Endothelial cell of umbilical vein (primary cell): ENCODE measurements at regions not wholly inside any gene's neighbourhood (a gene's known extent, or its start where the extent isn't known, plus 50 kb on each side); places are given as distances from the start of the nearest gene placed in this dataset.

ENCODE experiments used
- BruUV-seq: library from RNA; stranded (reverse); fragments of 400-500 nt; replicated peaks from 2 replicates; lab custom pipeline; 2021; lab: Mats Ljungman, UMichigan
- CTCF ChIA-PET: fragments of 300-600, 350-600 bp; sonication (Branson Sonifier 250); formaldehyde crosslinking; loops from one replicate; lab custom pipeline; 2021; ENCODE audit warnings: antibody characterized with exemption, inconsistent platforms; lab: Charles Lee
- POLR2A ChIA-PET: fragments of 300-600, 350-600 bp; sonication (Branson Sonifier 250); formaldehyde crosslinking; loops from one replicate; lab custom pipeline; 2021; ENCODE audit warnings: antibody characterized with exemption, inconsistent platforms; lab: Charles Lee
- DNase-seq: peaks from one replicate; pipeline ENCODE4 v3.0.0-alpha.2; 2011; ENCODE audit warnings: low read depth, low spot score
- FAIRE-seq: peaks from 2 replicates; lab custom pipeline; 2011; peaks lifted over from hg19 to GRCh38; lab: Jason Lieb, UNC
- H2AFZ ChIP-seq: 2 replicates; pipeline ENCODE4 v1.6.0; 2012; ENCODE audit warnings: low read depth, low read length, control low read depth, inconsistent platforms
- H3K27ac ChIP-seq: 2 replicates; pipeline ENCODE4 v1.5.1; 2011; ENCODE audit warnings: low read depth, mild to moderate bottlenecking, control low read depth, low read length, moderate library complexity; ENCODE audit not compliant: insufficient read depth
- H3K27me3 ChIP-seq, 2 experiments: 2 replicates each; pipeline versions ENCODE4 v1.6.0 to v1.6.1; 2011; ENCODE audit warnings: low read length in 2 of 2, mixed read lengths in 1 of 2; ENCODE audit not compliant: control insufficient read depth in 2 of 2, insufficient read depth in 2 of 2
- H3K36me3 ChIP-seq, 2 experiments: 2 replicates in 1 of 2; 3 replicates in 1 of 2; pipeline ENCODE4 v1.5.1; 2011; ENCODE audit warnings: low read length in 2 of 2, mild to moderate bottlenecking in 1 of 2, moderate library complexity in 1 of 2; ENCODE audit not compliant: control insufficient read depth in 2 of 2, insufficient read depth in 2 of 2; ENCODE audit errors: extremely low read depth in 1 of 2
- H3K4me1 ChIP-seq: 3 replicates; pipeline ENCODE4 v1.5.1; 2011; ENCODE audit warnings: mild to moderate bottlenecking, low read length; ENCODE audit not compliant: control insufficient read depth, insufficient read depth; ENCODE audit errors: extremely low read depth
- H3K4me2 ChIP-seq: 2 replicates; pipeline ENCODE4 v1.6.1; 2011; ENCODE audit warnings: low read length, control low read depth, mixed read lengths; ENCODE audit not compliant: insufficient read depth
- H3K4me3 ChIP-seq, 3 experiments: fragments of 200-600 bp in 1 of 3; sonication (generic), shearing (Covaris generic) in 1 of 3; replicated peaks in 1 of 3; 2 replicates each; pipeline ENCODE4 v1.5.1; 2011 to 2016; ENCODE audit warnings: control low read depth in 3 of 3, low read length in 3 of 3, mild to moderate bottlenecking in 2 of 3, inconsistent platforms in 1 of 3, low read depth in 1 of 3, moderate library complexity in 1 of 3; ENCODE audit not compliant: insufficient read depth in 1 of 3
- H3K79me2 ChIP-seq: 2 replicates; pipeline ENCODE4 v1.6.0; 2012; ENCODE audit warnings: low read length, inconsistent platforms; ENCODE audit not compliant: control insufficient read depth, insufficient read depth
- H3K9ac ChIP-seq: replicated peaks from 2 replicates; pipeline ENCODE3; 2011; ENCODE audit warnings: low read length, control low read depth; ENCODE audit not compliant: insufficient read depth; ENCODE audit errors: extremely low read depth
- H3K9me1 ChIP-seq: replicated peaks from 3 replicates; pipeline ENCODE4 v1.6.0; 2011; ENCODE audit warnings: mild to moderate bottlenecking, low read length; ENCODE audit not compliant: control insufficient read depth, insufficient read depth; ENCODE audit errors: extremely low read depth
- H3K9me3 ChIP-seq: replicated peaks from 2 replicates; pipeline ENCODE4 v1.5.1; 2012; ENCODE audit warnings: low read length, inconsistent platforms; ENCODE audit not compliant: control insufficient read depth, insufficient read depth
- H4K20me1 ChIP-seq: replicated peaks from 2 replicates; pipeline ENCODE3; 2011; ENCODE audit warnings: mild to moderate bottlenecking, low read length; ENCODE audit not compliant: control insufficient read depth, insufficient read depth; ENCODE audit errors: extremely low read depth
- EZH2 ChIP-seq: IDR thresholded peaks from 2 replicates; pipeline ENCODE4 v1.6.1; 2012; ENCODE audit warnings: borderline replicate concordance, low read depth, mild to moderate bottlenecking, moderate library complexity, low read length, inconsistent platforms; ENCODE audit not compliant: severe bottlenecking
- FOS ChIP-seq: IDR thresholded peaks from 2 replicates; pipeline ENCODE4 v1.6.1; 2011; ENCODE audit warnings: mild to moderate bottlenecking, low read length, moderate library complexity, borderline replicate concordance; ENCODE audit not compliant: insufficient read depth
- GATA2 ChIP-seq: IDR thresholded peaks from 2 replicates; pipeline ENCODE4 v1.7.0; 2011; ENCODE audit warnings: low read depth, mild to moderate bottlenecking, moderate library complexity, mixed read lengths, low read length; ENCODE audit not compliant: insufficient read length, insufficient read depth
- JUN ChIP-seq: IDR thresholded peaks from 2 replicates; pipeline ENCODE4 v1.6.1; 2011; ENCODE audit warnings: borderline replicate concordance, low read depth; ENCODE audit not compliant: insufficient read length, insufficient read depth
- MYC ChIP-seq: IDR thresholded peaks from one replicate; pipeline ENCODE4 v1.6.1; 2011; ENCODE audit warnings: mild to moderate bottlenecking, low read depth, low read length
- POLR2A ChIP-seq: IDR thresholded peaks from 2 replicates; pipeline ENCODE4 v1.6.1; 2012; ENCODE audit warnings: low read depth, mild to moderate bottlenecking, control low read depth, low read length
- POLR2AphosphoS5 ChIP-seq: IDR thresholded peaks from 2 replicates; pipeline ENCODE4 v1.6.1; 2012; ENCODE audit warnings: low read depth, mild to moderate bottlenecking, control low read depth, low read length, moderate library complexity; ENCODE audit not compliant: insufficient read depth
- dilution Hi-C: fragments of 300-500 bp; cut with MboI; formaldehyde crosslinking; loops from one replicate; pipeline ENCODE4 v1.15.0; 2019; ENCODE audit warnings: low sequenced_read_pairs; ENCODE audit not compliant: extremely low pct_ligation_motif_present
- intact Hi-C: fragments of 100-400 bp; cut with micrococcal nuclease; formaldehyde crosslinking; loops from one replicate; pipeline ENCODE4 v1.10.0; 2022
- TF ChIP-seq, protein P1 (sequence below), 2 donors: IDR thresholded peaks; 1 replicate in 1 of 2; 2 replicates in 1 of 2; pipeline ENCODE4 v1.5.1; 2011; ENCODE audit warnings: low read length in 2 of 2, mild to moderate bottlenecking in 2 of 2, moderate library complexity in 2 of 2, control low read depth in 1 of 2, inconsistent platforms in 1 of 2, low read depth in 1 of 2; ENCODE audit not compliant: insufficient read depth in 1 of 2; ENCODE audit errors: extremely low read depth in 1 of 2
- TF ChIP-seq, protein P2 (sequence below): IDR thresholded peaks from 2 replicates; pipeline ENCODE4 v1.6.1; 2011; ENCODE audit not compliant: insufficient read depth, insufficient read length

DNA sequence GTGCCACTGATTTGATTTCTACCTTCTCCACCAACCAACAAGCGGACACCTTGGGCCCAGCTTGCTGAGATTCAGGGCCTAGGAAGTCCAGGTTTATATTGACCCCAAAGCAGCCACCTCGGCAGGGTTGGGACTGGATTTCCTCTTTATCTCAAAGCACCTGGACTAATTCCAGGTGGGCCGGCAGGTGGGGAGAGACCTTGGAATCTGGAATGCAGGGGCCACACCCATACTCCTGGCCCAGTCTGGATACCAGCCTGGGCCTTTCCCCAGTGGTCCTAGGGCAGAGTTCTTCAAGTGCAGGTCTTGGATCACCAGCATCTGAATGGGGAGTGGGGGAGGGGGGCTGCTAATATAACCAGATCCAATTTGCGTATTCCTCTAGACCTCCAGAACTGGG, 93.1 kb downstream of the PCDH1 start:
- H3K36me3 ChIP-seq: no peaks in the 10 kb centered on the region
- H3K27me3 ChIP-seq: peaks cover 4 to 7% of the 10 kb centered on the region in 2 experiments
- no TSS peak for BruUV-seq
- POLR2A ChIA-PET: no interaction called here
- H3K4me3 ChIP-seq: no peak overlapping the region
- DNase-seq (no peak), FAIRE-seq (no peak)
- H3K4me1 ChIP-seq: no peaks in the 10 kb centered on the region
- CTCF ChIA-PET: interaction anchor here (0.8 to 3.0 kb wide), 6 partner anchors 26 to 175 kb away, joined by 3 to 10 read pairs (median 4); no protein-coding TSS in a partner anchor
- no peaks in the 10 kb centered on the region for H3K9me1 ChIP-seq
- H4K20me1 ChIP-seq: no peaks in the 10 kb centered on the region
- H3K4me2 ChIP-seq: no peak overlapping the region
- intact Hi-C loops: no loop called here
- no peak overlapping the region for H3K9ac ChIP-seq
- no peak overlapping the region for H3K27ac ChIP-seq
- dilution Hi-C loops: no loop called here
- no peaks in the 10 kb centered on the region for H3K9me3 ChIP-seq
- no peak overlapping the region for H2AFZ ChIP-seq
- H3K79me2 ChIP-seq: no peaks in the 10 kb centered on the region
- TF ChIP-seq POLR2A (no peak), GATA2 (no peak), POLR2AphosphoS5 (no peak), FOS (no peak), JUN (no peak), EZH2 (no peak), MYC (no peak)
- TF ChIP-seq, protein P1, sequence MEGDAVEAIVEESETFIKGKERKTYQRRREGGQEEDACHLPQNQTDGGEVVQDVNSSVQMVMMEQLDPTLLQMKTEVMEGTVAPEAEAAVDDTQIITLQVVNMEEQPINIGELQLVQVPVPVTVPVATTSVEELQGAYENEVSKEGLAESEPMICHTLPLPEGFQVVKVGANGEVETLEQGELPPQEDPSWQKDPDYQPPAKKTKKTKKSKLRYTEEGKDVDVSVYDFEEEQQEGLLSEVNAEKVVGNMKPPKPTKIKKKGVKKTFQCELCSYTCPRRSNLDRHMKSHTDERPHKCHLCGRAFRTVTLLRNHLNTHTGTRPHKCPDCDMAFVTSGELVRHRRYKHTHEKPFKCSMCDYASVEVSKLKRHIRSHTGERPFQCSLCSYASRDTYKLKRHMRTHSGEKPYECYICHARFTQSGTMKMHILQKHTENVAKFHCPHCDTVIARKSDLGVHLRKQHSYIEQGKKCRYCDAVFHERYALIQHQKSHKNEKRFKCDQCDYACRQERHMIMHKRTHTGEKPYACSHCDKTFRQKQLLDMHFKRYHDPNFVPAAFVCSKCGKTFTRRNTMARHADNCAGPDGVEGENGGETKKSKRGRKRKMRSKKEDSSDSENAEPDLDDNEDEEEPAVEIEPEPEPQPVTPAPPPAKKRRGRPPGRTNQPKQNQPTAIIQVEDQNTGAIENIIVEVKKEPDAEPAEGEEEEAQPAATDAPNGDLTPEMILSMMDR (IDR thresholded peaks at IDR 0.05; ENCODE audit: extremely low read depth in 1 of 2, insufficient read depth in 1 of 2, low read depth in 1 of 2, low read length in 2 of 2): no peak
- TF ChIP-seq, protein P2, sequence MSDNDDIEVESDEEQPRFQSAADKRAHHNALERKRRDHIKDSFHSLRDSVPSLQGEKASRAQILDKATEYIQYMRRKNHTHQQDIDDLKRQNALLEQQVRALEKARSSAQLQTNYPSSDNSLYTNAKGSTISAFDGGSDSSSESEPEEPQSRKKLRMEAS: no peak
